Neural progenitor cell (in vitro differentiated cells): ENCODE measurements at regions not wholly inside any gene's neighbourhood (a gene's known extent, or its start where the extent isn't known, plus 50 kb on each side); places are given as distances from the start of the nearest gene placed in this dataset.

Source experiments
- DNase-seq: peaks from one replicate; pipeline ENCODE4 v3.0.0-alpha.2; 2016; ENCODE audit warnings: low spot score
- H2AFZ ChIP-seq: fragments of 200-600 bp; sonication (generic); replicated peaks from 2 replicates; pipeline ENCODE4 v1.6.1; 2016; ENCODE audit warnings: antibody characterized with exemption
- H3F3A ChIP-seq: fragments of 200-600 bp; sonication (generic); 2 replicates; pipeline ENCODE4 v1.6.1; 2016; ENCODE audit warnings: antibody characterized with exemption, low read depth
- H3K27ac ChIP-seq: fragments of 200-600 bp; sonication (generic); 2 replicates; pipeline ENCODE4 v1.5.1; 2016; ENCODE audit warnings: mild to moderate bottlenecking
- H3K27me3 ChIP-seq: fragments of 200-600 bp; sonication (generic); 2 replicates; pipeline ENCODE4 v1.6.1; 2016; ENCODE audit warnings: mild to moderate bottlenecking, moderate library complexity
- H3K36me3 ChIP-seq: fragments of 200-600 bp; sonication (generic); 2 replicates; pipeline ENCODE4 v1.5.1; 2016
- H3K4me1 ChIP-seq: fragments of 200-600 bp; sonication (generic); 2 replicates; pipeline ENCODE4 v1.6.1; 2016; ENCODE audit warnings: mixed run types
- H3K4me2 ChIP-seq: fragments of 200-600 bp; sonication (generic); 2 replicates; pipeline ENCODE4 v1.6.1; 2016
- H3K4me3 ChIP-seq: fragments of 200-600 bp; sonication (generic); 2 replicates; pipeline ENCODE4 v1.5.1; 2016
- H3K79me2 ChIP-seq: fragments of 200-600 bp; sonication (generic); 2 replicates; pipeline ENCODE4 v1.6.1; 2016; ENCODE audit warnings: low read depth
- H3K9ac ChIP-seq: fragments of 200-600 bp; sonication (generic); 2 replicates; pipeline ENCODE4 v1.6.1; 2016
- H3K9me3 ChIP-seq: fragments of 200-600 bp; sonication (generic); 2 replicates; pipeline ENCODE4 v1.5.1; 2016; ENCODE audit warnings: low read depth
- H4K20me1 ChIP-seq: fragments of 200-600 bp; sonication (generic); 2 replicates; pipeline ENCODE4 v1.6.1; 2016; ENCODE audit warnings: low read depth
- H3K27ac Mint-ChIP-seq: 3 replicates; pipeline ENCODE4 v1.8.0; 2021; ENCODE audit warnings: mixed read lengths
- H3K27me3 Mint-ChIP-seq: 2 replicates; pipeline ENCODE4 v1.8.0; 2022; ENCODE audit warnings: low read depth, mild to moderate bottlenecking, inconsistent platforms, moderate library complexity, mixed read lengths; ENCODE audit not compliant: insufficient read depth
- H3K36me3 Mint-ChIP-seq: 3 replicates; pipeline ENCODE4 v1.8.0; 2021; ENCODE audit warnings: mixed read lengths
- H3K4me1 Mint-ChIP-seq: 3 replicates; pipeline ENCODE4 v1.8.0; 2021; ENCODE audit warnings: mixed read lengths
- H3K4me3 Mint-ChIP-seq: 3 replicates; pipeline ENCODE4 v1.8.0; 2021; ENCODE audit warnings: mild to moderate bottlenecking, moderate library complexity, mixed read lengths
- H3K9me3 Mint-ChIP-seq: 3 replicates; pipeline ENCODE4 v1.8.0; 2020; ENCODE audit warnings: mixed read lengths
- CTCF ChIP-seq: fragments of 200-600 bp; sonication (generic); IDR thresholded peaks from 2 replicates; pipeline ENCODE4 v1.5.1; 2017; ENCODE audit warnings: antibody characterized with exemption, mild to moderate bottlenecking
- EZH2 ChIP-seq: fragments of 200-600 bp; sonication (generic); IDR thresholded peaks from 2 replicates; pipeline ENCODE4 v1.6.1; 2017; ENCODE audit warnings: antibody characterized with exemption, mild to moderate bottlenecking, moderate library complexity
- EZH2phosphoT487 ChIP-seq: fragments of 200-600 bp; sonication (generic); IDR thresholded peaks from 2 replicates; pipeline ENCODE4 v1.6.1; 2017; ENCODE audit warnings: antibody characterized with exemption

DNA sequence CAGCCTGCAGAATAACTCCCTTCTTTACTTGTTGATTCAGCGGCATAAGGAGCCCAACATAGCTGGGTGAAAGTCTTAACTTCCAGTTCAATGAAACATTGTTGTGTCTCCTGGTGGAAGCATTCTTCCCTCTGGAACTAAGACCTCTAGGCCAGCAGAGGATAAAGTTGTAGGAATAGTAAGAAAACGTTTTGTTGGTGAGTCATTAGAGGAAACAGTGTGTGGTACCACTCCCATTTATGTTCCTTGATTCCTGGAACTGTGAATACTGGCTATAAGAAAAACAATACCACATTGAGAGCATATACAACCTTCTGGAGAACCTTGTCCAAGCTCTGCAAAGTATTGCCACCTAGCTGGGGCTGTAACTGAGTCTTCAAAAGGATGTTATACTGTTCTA lies 737.4 kb upstream of the ZP4 start:
- Mint-ChIP-seq H3K4me1 (no peaks in the 10 kb centered on the region), H3K27ac (no peak overlapping the region), H3K4me3 (no peak overlapping the region), H3K36me3 (no peaks in the 10 kb centered on the region), H3K27me3 (no peaks in the 10 kb centered on the region), H3K9me3 (peaks cover 2% of the 10 kb centered on the region)
- H3K9ac ChIP-seq: no peak overlapping the region
- no peaks in the 10 kb centered on the region for H4K20me1 ChIP-seq
- H3K4me2 ChIP-seq: no peak overlapping the region
- no peak for DNase-seq
- H3K9me3 ChIP-seq: no peaks in the 10 kb centered on the region
- no peaks in the 10 kb centered on the region for H3F3A ChIP-seq
- no peaks in the 10 kb centered on the region for H3K4me1 ChIP-seq
- no peaks in the 10 kb centered on the region for H3K36me3 ChIP-seq
- no peak for TF ChIP-seq CTCF
- TF ChIP-seq EZH2: no peak
- no peak overlapping the region for H2AFZ ChIP-seq
- H3K79me2 ChIP-seq: no peaks in the 10 kb centered on the region
- no peaks in the 10 kb centered on the region for H3K27me3 ChIP-seq
- no peak overlapping the region for H3K4me3 ChIP-seq
- H3K27ac ChIP-seq: no peak overlapping the region

DNA sequence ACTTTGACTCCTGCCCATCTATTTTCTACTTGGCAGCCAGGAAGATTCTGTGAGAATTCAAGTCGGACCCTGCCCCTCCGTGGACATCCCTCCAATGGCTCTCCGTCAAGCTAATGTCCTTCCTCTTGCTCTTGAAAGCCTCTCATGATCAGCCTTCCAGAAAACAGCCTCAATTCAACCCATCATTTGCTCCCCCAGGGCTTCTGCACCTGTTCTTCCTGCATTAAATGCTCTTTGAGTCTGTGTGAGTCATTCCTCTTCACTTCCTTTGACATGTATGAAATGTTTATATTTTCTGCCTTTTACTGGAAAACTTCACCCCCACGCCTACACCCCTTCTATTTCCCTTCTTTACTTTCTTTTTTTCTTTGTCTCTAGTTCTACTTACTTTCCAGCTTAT lies 734.1 kb upstream of the ZP4 start:
- H3K27me3 ChIP-seq: no peaks in the 10 kb centered on the region
- H3K9me3 ChIP-seq: no peaks in the 10 kb centered on the region
- TF ChIP-seq EZH2 (no peak), EZH2phosphoT487 (no peak), CTCF (no peak)
- H3K27me3 Mint-ChIP-seq: no peaks in the 10 kb centered on the region
- H4K20me1 ChIP-seq: no peaks in the 10 kb centered on the region
- no peak for DNase-seq
- no peaks in the 10 kb centered on the region for H3K4me1 Mint-ChIP-seq
- H3K9me3 Mint-ChIP-seq: peaks cover 2% of the 10 kb centered on the region
- H3K4me3 Mint-ChIP-seq: no peak overlapping the region
- no peak overlapping the region for H3K27ac ChIP-seq
- no peaks in the 10 kb centered on the region for H3K36me3 ChIP-seq
- H3K79me2 ChIP-seq: no peaks in the 10 kb centered on the region
- H3K36me3 Mint-ChIP-seq: no peaks in the 10 kb centered on the region
- no peak overlapping the region for H3K4me2 ChIP-seq
- H3K9ac ChIP-seq: no peak overlapping the region
- no peak overlapping the region for H3K4me3 ChIP-seq
- no peak overlapping the region for H2AFZ ChIP-seq
- H3K4me1 ChIP-seq: no peaks in the 10 kb centered on the region
- H3K27ac Mint-ChIP-seq: no peak overlapping the region
- no peaks in the 10 kb centered on the region for H3F3A ChIP-seq

DNA sequence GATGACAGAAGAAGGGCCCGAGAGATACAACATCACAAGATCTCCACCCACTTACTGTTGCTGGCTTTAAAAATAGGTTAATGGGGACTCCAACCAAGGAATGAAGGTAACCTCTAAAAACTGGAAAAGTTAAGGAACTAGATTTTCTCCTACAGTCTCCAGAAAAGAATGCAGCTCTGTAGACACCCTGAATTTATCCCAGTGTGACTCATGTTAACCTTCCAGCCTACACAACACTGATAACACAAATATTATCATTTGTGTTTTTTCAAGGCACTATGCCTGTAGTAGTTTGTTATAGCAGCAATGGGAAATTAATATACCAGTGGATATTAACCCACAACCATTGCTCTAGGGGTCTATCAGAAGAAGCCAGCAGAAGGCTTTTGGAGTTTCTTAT lies 730.7 kb upstream of the ZP4 start:
- Mint-ChIP-seq H3K4me3 (no peak overlapping the region), H3K9me3 (no peaks in the 10 kb centered on the region), H3K4me1 (no peaks in the 10 kb centered on the region), H3K36me3 (no peaks in the 10 kb centered on the region), H3K27me3 (no peaks in the 10 kb centered on the region), H3K27ac (no peak overlapping the region)
- no peaks in the 10 kb centered on the region for H3F3A ChIP-seq
- no peaks in the 10 kb centered on the region for H3K36me3 ChIP-seq
- no peak for TF ChIP-seq EZH2
- TF ChIP-seq EZH2phosphoT487: no peak
- TF ChIP-seq CTCF: no peak
- H3K79me2 ChIP-seq: no peaks in the 10 kb centered on the region
- no peak for DNase-seq
- H3K4me1 ChIP-seq: no peaks in the 10 kb centered on the region
- no peak overlapping the region for H2AFZ ChIP-seq
- no peaks in the 10 kb centered on the region for H3K9me3 ChIP-seq
- H3K27me3 ChIP-seq: no peaks in the 10 kb centered on the region
- H3K4me2 ChIP-seq: no peak overlapping the region
- no peak overlapping the region for H3K9ac ChIP-seq
- no peak overlapping the region for H3K27ac ChIP-seq
- no peaks in the 10 kb centered on the region for H4K20me1 ChIP-seq
- H3K4me3 ChIP-seq: no peak overlapping the region

DNA sequence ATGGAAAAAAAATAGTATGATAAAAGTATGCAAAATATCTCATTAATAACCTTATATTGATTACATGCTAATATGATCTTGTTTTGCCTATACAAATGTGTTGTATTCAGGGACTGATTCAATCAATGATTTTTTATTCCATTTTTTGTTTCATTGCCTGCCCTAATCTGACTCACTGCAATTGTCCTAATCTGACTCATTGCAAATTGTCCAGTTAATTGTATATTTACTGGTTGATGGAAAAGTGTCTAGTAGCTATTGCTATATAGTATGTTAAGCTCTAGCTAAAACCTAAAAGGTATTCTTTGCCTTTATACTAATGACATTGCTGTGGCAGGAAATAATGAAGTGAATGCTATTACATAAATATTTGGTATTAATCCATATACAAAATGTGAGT lies 728.9 kb upstream of the ZP4 start:
- H3K79me2 ChIP-seq: no peaks in the 10 kb centered on the region
- no peaks in the 10 kb centered on the region for H3K9me3 ChIP-seq
- H3K27ac Mint-ChIP-seq: no peak overlapping the region
- no peak overlapping the region for H3K4me3 ChIP-seq
- H3K4me3 Mint-ChIP-seq: no peak overlapping the region
- no peaks in the 10 kb centered on the region for H3K9me3 Mint-ChIP-seq
- H3F3A ChIP-seq: no peaks in the 10 kb centered on the region
- no peaks in the 10 kb centered on the region for H3K36me3 Mint-ChIP-seq
- no peaks in the 10 kb centered on the region for H3K36me3 ChIP-seq
- no peaks in the 10 kb centered on the region for H4K20me1 ChIP-seq
- no peak for DNase-seq
- TF ChIP-seq EZH2phosphoT487 (no peak), CTCF (no peak), EZH2 (no peak)
- H3K4me1 ChIP-seq: no peaks in the 10 kb centered on the region
- no peak overlapping the region for H3K27ac ChIP-seq
- no peaks in the 10 kb centered on the region for H3K27me3 ChIP-seq
- no peak overlapping the region for H2AFZ ChIP-seq
- H3K4me2 ChIP-seq: no peak overlapping the region
- no peaks in the 10 kb centered on the region for H3K27me3 Mint-ChIP-seq
- no peak overlapping the region for H3K9ac ChIP-seq
- H3K4me1 Mint-ChIP-seq: no peaks in the 10 kb centered on the region
